ENCODE measurements at regions not wholly inside any gene's neighbourhood (a gene's known extent, or its start where the extent isn't known, plus 50 kb on each side); places are given as distances from the start of the nearest gene placed in this dataset.

DNA sequence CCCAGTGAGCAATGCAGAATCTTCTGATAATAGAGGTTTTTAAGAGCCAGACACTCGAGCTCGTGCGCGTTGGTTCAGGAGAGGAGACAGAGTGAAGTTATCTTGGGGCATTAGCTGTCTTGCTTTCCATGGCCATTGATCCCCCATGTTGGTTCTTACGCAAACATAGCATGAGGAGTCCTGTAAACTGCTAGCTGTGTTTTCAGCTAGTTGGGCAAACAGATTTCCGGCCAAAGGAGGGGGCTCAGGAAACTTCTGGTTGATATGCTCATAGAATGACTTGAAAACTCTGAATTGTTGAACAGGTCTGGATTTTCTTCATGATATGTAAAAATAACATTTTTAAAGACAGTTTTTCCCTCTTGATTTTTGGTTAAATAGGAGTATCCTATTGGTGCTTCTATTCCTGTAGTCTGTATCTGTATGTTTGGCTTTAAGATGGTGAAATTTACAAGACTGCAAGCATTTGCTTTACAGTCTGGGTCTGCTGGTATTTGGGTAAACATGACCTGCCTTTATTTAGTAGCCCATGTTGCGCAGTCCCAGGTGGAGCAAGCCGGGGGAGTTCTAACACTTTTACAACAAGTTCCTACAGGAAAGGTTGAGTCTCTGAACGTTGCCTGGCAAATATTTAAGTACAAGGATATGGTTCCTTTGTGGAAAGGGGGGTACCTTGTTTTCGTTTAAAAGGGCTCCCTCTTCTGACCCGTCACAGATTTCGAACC, 218.4 kb upstream of the KCND2 start:
- DNase-seq: no peak
- TF ChIP-seq, protein P1, sequence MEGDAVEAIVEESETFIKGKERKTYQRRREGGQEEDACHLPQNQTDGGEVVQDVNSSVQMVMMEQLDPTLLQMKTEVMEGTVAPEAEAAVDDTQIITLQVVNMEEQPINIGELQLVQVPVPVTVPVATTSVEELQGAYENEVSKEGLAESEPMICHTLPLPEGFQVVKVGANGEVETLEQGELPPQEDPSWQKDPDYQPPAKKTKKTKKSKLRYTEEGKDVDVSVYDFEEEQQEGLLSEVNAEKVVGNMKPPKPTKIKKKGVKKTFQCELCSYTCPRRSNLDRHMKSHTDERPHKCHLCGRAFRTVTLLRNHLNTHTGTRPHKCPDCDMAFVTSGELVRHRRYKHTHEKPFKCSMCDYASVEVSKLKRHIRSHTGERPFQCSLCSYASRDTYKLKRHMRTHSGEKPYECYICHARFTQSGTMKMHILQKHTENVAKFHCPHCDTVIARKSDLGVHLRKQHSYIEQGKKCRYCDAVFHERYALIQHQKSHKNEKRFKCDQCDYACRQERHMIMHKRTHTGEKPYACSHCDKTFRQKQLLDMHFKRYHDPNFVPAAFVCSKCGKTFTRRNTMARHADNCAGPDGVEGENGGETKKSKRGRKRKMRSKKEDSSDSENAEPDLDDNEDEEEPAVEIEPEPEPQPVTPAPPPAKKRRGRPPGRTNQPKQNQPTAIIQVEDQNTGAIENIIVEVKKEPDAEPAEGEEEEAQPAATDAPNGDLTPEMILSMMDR (IDR thresholded peaks at IDR 0.05; ENCODE audit: borderline replicate concordance): no peak
- Histone ChIP-seq H3K27me3 (ENCODE audit: low read depth) (no peaks in the 10 kb centered on the region), H3K9me3 (replicated peaks) (no peaks in the 10 kb centered on the region), H3K4me3 (no peak overlapping the region), H3K36me3 (no peaks in the 10 kb centered on the region), H3K4me1 (no peaks in the 10 kb centered on the region), H3K27ac (replicated peaks) (peak overlapping the region; percentile 50)
- intact Hi-C loops (cut with micrococcal nuclease): no loop called here

DNA sequence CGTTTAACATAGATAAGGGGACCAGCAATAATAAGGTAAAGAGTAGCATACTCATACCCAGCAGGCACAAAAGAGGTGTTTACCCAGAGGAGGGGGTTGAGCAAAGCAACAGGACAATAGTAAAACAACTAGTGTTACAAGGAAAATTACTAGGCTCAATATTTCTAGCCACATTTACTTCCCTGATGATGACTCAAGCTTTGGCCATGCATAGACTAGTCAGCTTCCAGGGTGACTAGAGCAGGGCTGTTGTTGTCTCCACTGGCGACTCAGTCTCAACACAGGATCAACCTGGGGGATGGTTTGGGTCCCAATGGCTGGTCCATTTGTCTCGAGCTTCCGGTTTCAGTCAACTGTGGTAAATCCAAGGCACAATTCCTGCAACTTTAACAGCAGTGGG, 217.7 kb upstream of the KCND2 start:
- Histone ChIP-seq H3K9me3 (replicated peaks) (no peaks in the 10 kb centered on the region), H3K27me3 (ENCODE audit: low read depth) (no peaks in the 10 kb centered on the region), H3K4me3 (no peak overlapping the region), H3K4me1 (no peaks in the 10 kb centered on the region), H3K27ac (replicated peaks) (no peak overlapping the region), H3K36me3 (no peaks in the 10 kb centered on the region)
- intact Hi-C loops (cut with micrococcal nuclease): no loop called here
- TF ChIP-seq, protein P1 (IDR thresholded peaks at IDR 0.05; ENCODE audit: borderline replicate concordance): no peak
- no peak for DNase-seq

DNA sequence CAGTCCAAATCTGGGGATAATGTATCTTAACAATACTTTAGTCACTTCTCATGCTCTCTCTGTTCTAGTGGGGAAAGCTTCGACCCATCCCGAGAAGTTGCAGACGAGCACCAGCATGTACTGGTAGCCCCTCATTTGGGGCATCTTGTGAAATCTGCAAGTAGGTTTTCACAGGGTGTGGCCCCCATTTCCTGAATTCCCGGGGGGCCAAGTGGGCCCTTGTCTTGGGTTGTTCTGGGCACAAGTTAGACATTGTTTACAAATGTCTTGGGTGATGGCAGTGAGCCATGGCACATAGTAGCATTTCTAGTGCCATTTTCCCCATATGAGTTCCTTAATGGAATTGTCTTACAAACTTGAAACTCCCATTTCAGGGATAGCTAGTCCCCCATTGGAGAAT, 216.7 kb upstream of the KCND2 start:
- TF ChIP-seq, protein P1 (IDR thresholded peaks at IDR 0.05; ENCODE audit: borderline replicate concordance): no peak
- H3K9me3 ChIP-seq (replicated peaks): no peaks in the 10 kb centered on the region
- no peaks in the 10 kb centered on the region for H3K36me3 ChIP-seq
- H3K4me3 ChIP-seq: no peak overlapping the region
- no peaks in the 10 kb centered on the region for H3K27me3 ChIP-seq (ENCODE audit: low read depth)
- H3K27ac ChIP-seq (replicated peaks): no peak overlapping the region
- DNase-seq: no peak
- no peaks in the 10 kb centered on the region for H3K4me1 ChIP-seq
- intact Hi-C loops (cut with micrococcal nuclease): no loop called here

DNA sequence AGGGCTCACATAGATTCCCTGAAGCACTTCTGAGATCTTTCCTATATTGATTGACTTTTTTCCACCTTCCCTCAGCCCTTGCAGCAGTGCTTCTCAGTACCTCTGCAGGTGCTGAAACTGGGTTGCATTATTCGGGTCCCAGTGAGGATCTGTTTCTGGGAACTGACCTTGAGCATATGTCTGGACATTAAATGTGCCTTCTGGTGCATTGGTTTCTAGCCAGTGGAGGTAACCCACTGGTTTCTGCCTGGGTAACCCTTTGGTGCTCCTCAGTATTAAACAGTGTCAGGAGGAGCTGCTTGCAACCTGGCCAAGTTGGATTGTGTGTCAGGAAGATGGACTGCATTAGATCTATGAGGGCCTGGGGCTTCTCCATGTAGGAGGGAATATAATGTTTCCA, 213.3 kb upstream of the KCND2 start:
- no peak for DNase-seq
- no peaks in the 10 kb centered on the region for H3K4me1 ChIP-seq
- intact Hi-C loops (cut with micrococcal nuclease): no loop called here
- no peaks in the 10 kb centered on the region for H3K9me3 ChIP-seq (replicated peaks)
- H3K36me3 ChIP-seq: no peaks in the 10 kb centered on the region
- no peak overlapping the region for H3K27ac ChIP-seq (replicated peaks)
- no peak overlapping the region for H3K4me3 ChIP-seq
- no peaks in the 10 kb centered on the region for H3K27me3 ChIP-seq (ENCODE audit: low read depth)
- TF ChIP-seq, protein P1 (IDR thresholded peaks at IDR 0.05; ENCODE audit: borderline replicate concordance): no peak

DNA sequence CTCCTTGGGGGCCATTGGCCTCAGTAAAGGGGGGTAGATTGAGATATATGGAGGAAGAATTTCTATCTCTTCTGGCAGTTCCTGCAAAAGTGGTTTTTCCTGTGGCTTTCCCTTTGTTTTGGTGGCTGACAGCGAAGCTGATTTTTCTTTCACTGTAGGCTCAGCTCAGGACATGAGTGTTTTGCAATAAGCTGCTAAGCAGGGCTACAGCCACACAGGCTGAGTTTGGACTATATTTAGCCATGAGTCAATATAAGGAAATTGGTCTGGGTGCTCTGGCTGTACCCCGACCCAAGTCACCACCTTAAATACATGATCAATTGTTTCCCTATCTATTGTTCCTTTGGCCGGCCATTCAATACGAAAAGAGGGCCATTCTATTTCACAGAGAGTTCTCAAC, 212.7 kb upstream of the KCND2 start:
- intact Hi-C loops (cut with micrococcal nuclease): no loop called here
- no peaks in the 10 kb centered on the region for H3K36me3 ChIP-seq
- TF ChIP-seq, protein P1 (IDR thresholded peaks at IDR 0.05; ENCODE audit: borderline replicate concordance): no peak
- no peaks in the 10 kb centered on the region for H3K4me1 ChIP-seq
- no peak for DNase-seq
- H3K27me3 ChIP-seq (ENCODE audit: low read depth): no peaks in the 10 kb centered on the region
- no peaks in the 10 kb centered on the region for H3K9me3 ChIP-seq (replicated peaks)
- no peak overlapping the region for H3K27ac ChIP-seq (replicated peaks)
- no peak overlapping the region for H3K4me3 ChIP-seq
